ENCODE measurements at regions not wholly inside any gene's neighbourhood (a gene's known extent, or its start where the extent isn't known, plus 50 kb on each side); places are given as distances from the start of the nearest gene placed in this dataset.

DNA sequence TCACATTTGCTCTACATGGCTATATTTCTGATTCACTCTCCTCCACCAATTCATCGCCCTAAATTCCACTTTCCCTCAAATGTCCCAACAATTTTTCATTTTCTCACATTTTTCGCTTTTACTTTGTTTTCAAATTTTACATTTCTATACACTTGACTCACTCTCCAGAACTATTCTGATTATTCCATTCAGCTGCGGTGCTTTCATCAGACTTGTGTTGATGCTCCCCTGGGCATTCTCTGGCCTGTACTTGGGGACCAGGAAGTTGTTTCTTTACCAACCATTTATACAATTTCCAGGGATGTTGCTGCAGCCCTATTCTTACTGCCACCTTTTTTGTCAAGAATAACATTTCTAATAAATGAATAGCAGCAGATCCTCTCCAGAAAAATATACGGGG is 444.8 kb downstream of the MAFB start:
- TF ChIP-seq TAF1 (IDR thresholded peaks at IDR 0.05; ENCODE audit: low read depth, low read length) (no peak), POLR2AphosphoS5 (IDR thresholded peaks at IDR 0.05; ENCODE audit: low read depth, low read length) (no peak), SPI1 (IDR thresholded peaks at IDR 0.05; ENCODE audit: low read depth, low read length) (no peak), POU2F2 (IDR thresholded peaks at IDR 0.05; ENCODE audit: low read depth, low read length) (no peak), POLR2A (IDR thresholded peaks at IDR 0.05; ENCODE audit: low read depth, low read length) (no peak), PAX5 (IDR thresholded peaks at IDR 0.05; ENCODE audit: insufficient read depth, low read length, severe bottlenecking) (no peak)
- DNase-seq (ENCODE audit: insufficient read length, low spot score) (no peak), FAIRE-seq (no peak)

DNA sequence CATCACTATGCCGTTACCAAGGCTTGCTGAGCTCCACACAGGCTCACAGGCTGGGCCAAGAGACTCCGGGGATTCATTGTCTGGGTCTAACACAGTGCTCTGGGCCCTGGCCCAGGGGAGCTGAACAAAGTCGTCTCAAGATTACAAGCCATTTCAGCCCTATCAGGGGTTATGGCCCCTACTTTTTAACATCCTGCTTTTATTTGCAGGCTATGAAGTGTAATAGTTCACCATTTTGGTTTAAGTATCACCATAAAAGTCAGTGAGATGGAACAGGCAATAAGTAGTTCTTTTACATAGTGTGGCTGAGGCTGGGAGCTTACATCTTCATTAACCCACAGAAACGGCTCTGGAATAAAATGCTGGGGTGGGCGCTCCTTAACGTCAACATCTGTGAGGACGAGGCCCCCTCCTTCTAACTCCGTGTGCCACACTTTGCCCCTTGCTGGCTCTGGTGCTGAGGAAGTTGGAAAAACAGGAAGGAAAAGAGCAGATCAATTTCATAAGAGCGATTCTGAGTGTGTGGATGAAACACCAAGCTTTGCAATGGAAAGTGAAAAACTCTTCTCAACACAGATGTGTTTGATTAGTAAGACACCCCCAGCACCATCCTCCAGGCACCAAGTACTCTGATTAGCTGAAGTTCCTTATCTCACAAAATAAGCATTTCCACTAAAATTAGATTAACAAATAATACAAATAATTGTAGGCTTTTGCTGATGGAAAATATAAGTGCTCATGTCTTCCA is 447.3 kb downstream of the MAFB start:
- FAIRE-seq (no peak), DNase-seq (ENCODE audit: insufficient read length, low spot score) (no peak)
- no peak for TF ChIP-seq POU2F2 (IDR thresholded peaks at IDR 0.05; ENCODE audit: low read depth, low read length)
- no peak for TF ChIP-seq TAF1 (IDR thresholded peaks at IDR 0.05; ENCODE audit: low read depth, low read length)

DNA sequence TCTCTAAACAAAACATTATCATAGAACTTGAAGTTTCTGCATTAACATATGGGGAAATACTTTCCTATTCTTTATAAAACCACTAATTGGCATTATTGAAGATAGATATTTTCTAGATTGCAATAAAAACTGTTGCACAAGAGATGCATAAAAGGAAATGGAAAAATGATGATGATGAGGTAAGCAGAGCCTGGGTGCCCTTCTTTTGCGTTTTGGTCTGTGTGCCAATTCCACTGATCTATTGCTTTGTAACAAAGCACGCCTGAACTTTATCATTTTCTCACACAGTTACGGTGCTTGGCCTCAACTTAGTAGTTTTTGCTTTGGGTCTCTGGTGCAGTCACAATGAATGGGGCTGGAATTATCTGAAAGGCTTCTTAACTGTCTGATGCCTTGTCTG is 450.5 kb downstream of the MAFB start:
- FAIRE-seq (no peak), DNase-seq (ENCODE audit: insufficient read length, low spot score) (no peak)
- TF ChIP-seq SPI1 (IDR thresholded peaks at IDR 0.05; ENCODE audit: low read depth, low read length): no peak
- TF ChIP-seq PAX5 (IDR thresholded peaks at IDR 0.05; ENCODE audit: insufficient read depth, low read length, severe bottlenecking): no peak
- no peak for TF ChIP-seq POLR2AphosphoS5 (IDR thresholded peaks at IDR 0.05; ENCODE audit: low read depth, low read length)
- no peak for TF ChIP-seq POU2F2 (IDR thresholded peaks at IDR 0.05; ENCODE audit: low read depth, low read length)
- no peak for TF ChIP-seq POLR2A (IDR thresholded peaks at IDR 0.05; ENCODE audit: low read depth, low read length)
- no peak for TF ChIP-seq TAF1 (IDR thresholded peaks at IDR 0.05; ENCODE audit: low read depth, low read length)

DNA sequence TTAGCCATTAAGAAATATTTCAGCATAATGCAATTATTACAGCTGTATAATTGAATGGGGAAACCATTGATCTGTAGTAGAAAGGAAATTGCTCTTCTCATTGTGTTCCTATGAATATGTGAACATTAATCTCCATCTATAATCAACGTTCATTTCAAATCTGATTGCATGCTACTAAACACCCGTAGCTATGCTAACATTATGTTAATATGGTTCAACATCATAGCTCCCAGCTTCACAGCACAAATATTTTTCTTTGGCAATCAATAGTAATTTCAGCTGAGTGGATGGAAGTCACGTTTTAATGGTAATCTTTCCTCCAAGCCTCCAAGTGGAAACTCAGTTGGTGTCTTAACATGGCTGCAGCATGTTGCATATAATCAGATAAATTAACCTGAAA is 454.4 kb downstream of the MAFB start:
- no peak for DNase-seq (ENCODE audit: insufficient read length, low spot score)
- no peak for FAIRE-seq
- TF ChIP-seq SPI1 (IDR thresholded peaks at IDR 0.05; ENCODE audit: low read depth, low read length): no peak
- TF ChIP-seq TAF1 (IDR thresholded peaks at IDR 0.05; ENCODE audit: low read depth, low read length): no peak
- TF ChIP-seq POLR2A (IDR thresholded peaks at IDR 0.05; ENCODE audit: low read depth, low read length): no peak
- no peak for TF ChIP-seq POU2F2 (IDR thresholded peaks at IDR 0.05; ENCODE audit: low read depth, low read length)
- no peak for TF ChIP-seq POLR2AphosphoS5 (IDR thresholded peaks at IDR 0.05; ENCODE audit: low read depth, low read length)
- TF ChIP-seq PAX5 (IDR thresholded peaks at IDR 0.05; ENCODE audit: insufficient read depth, low read length, severe bottlenecking): no peak

DNA sequence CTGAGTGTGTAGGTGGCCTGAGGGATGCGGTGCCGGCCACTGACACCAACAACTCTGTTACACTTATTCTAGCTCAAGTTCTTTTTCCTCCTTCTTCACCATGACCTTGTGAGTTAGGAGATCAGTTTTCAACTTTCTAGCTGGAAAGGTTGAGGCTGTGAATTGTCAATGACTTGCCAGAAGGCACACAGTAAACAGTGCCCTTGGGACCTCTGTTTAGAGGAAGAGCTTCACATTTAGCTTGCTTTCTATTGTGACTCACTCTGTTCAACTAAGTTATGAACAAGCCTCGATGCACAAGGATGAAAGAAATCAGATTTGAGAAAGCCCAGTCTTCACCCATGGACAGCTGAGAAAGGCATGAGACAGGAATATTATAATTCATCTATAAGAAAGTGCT is 455.6 kb downstream of the MAFB start:
- DNase-seq (ENCODE audit: insufficient read length, low spot score) (no peak), FAIRE-seq (no peak)
- no peak for TF ChIP-seq PAX5 (IDR thresholded peaks at IDR 0.05; ENCODE audit: insufficient read depth, low read length, severe bottlenecking)
- no peak for TF ChIP-seq TAF1 (IDR thresholded peaks at IDR 0.05; ENCODE audit: low read depth, low read length)
- no peak for TF ChIP-seq POU2F2 (IDR thresholded peaks at IDR 0.05; ENCODE audit: low read depth, low read length)

DNA sequence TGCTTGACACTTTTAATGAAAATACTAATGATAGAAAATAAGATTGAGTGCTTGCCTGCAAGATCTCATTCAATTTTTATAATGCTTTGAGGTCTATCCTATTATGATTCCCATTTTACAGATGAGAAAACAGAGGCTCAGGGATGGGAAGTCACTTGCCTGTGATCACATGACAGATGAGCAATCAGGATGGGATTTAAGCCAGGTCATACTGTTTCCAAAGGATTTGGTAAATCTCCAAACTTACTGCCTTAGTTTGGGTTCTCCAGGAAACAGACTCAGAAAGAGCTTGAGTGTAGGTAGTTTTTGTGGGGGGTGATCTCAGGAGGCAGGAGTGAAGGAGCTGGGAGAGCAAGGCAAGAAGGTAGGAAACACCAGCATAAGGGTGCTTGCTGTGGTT is 456.3 kb downstream of the MAFB start:
- TF ChIP-seq PAX5 (IDR thresholded peaks at IDR 0.05; ENCODE audit: insufficient read depth, low read length, severe bottlenecking): no peak
- TF ChIP-seq POU2F2 (IDR thresholded peaks at IDR 0.05; ENCODE audit: low read depth, low read length): no peak
- no peak for TF ChIP-seq POLR2A (IDR thresholded peaks at IDR 0.05; ENCODE audit: low read depth, low read length)
- TF ChIP-seq SPI1 (IDR thresholded peaks at IDR 0.05; ENCODE audit: low read depth, low read length): no peak
- TF ChIP-seq TAF1 (IDR thresholded peaks at IDR 0.05; ENCODE audit: low read depth, low read length): no peak
- no peak for TF ChIP-seq POLR2AphosphoS5 (IDR thresholded peaks at IDR 0.05; ENCODE audit: low read depth, low read length)
- FAIRE-seq (no peak), DNase-seq (ENCODE audit: insufficient read length, low spot score) (no peak)

DNA sequence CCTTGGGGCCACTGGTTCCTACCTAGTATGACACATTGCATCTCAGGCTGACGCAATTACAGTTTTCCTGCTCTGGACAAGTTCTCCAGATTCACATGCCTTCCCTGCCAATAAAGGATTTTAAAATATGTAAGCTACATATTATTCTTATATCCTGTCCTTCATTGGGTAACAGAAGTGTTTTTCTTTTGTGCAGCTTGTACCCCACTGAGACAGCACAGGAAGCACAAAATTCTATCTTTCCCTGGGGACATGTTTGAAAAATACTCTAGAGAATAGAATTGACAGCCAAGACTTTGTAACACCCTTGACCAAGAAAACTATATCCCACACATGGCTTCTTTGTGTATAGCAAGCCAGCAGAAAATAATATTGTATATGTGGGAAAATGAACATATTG is 456.8 kb downstream of the MAFB start:
- FAIRE-seq (no peak), DNase-seq (ENCODE audit: insufficient read length, low spot score) (no peak)
- TF ChIP-seq POU2F2 (IDR thresholded peaks at IDR 0.05; ENCODE audit: low read depth, low read length) (no peak), SPI1 (IDR thresholded peaks at IDR 0.05; ENCODE audit: low read depth, low read length) (no peak), TAF1 (IDR thresholded peaks at IDR 0.05; ENCODE audit: low read depth, low read length) (no peak)

DNA sequence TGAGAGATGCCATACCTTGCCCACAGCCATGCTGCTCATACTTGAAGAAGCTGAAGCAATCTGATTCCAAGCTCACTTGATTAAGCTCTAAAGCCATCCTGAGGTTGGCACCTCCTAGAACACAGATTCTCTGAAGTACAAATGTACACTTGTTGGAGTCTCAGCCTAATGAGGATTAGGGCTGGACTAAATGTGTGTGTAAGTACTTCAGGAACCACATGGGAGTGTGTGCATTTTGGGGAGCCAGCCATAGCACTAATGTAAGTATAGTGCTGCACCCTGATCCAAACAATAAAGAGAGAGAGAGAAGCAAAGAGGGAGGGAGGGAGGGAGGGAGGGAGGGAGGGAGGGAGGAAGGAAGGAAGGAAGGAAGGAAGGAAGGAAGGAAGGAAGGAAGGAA is 458.6 kb downstream of the MAFB start:
- DNase-seq (ENCODE audit: insufficient read length, low spot score) (no peak), FAIRE-seq (no peak)
- TF ChIP-seq PAX5 (IDR thresholded peaks at IDR 0.05; ENCODE audit: insufficient read depth, low read length, severe bottlenecking): no peak
- no peak for TF ChIP-seq POLR2AphosphoS5 (IDR thresholded peaks at IDR 0.05; ENCODE audit: low read depth, low read length)
- no peak for TF ChIP-seq TAF1 (IDR thresholded peaks at IDR 0.05; ENCODE audit: low read depth, low read length)
- no peak for TF ChIP-seq POU2F2 (IDR thresholded peaks at IDR 0.05; ENCODE audit: low read depth, low read length)
- TF ChIP-seq POLR2A (IDR thresholded peaks at IDR 0.05; ENCODE audit: low read depth, low read length): no peak
- no peak for TF ChIP-seq SPI1 (IDR thresholded peaks at IDR 0.05; ENCODE audit: low read depth, low read length)

DNA sequence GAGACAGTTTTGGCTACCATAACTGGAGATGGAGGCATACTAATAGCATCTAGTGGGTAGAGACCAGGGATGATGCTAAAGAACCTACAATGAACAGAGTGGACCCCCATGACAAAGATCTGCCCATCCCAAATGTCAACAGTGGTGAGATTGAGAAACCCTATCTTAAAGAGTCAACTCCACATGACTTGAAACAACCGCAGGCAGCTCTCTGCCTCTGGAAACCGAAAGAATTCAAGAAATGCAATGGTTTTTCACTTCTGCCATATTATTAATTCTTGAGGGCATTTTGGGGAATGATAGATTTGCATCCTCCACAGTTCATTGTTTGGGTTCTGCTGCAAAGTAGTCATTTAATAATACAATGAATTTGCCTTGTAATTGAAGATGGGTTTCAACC is 463.4 kb downstream of the MAFB start:
- no peak for DNase-seq (ENCODE audit: insufficient read length, low spot score)
- TF ChIP-seq POU2F2 (IDR thresholded peaks at IDR 0.05; ENCODE audit: low read depth, low read length): no peak
- no peak for TF ChIP-seq SPI1 (IDR thresholded peaks at IDR 0.05; ENCODE audit: low read depth, low read length)
- no peak for TF ChIP-seq PAX5 (IDR thresholded peaks at IDR 0.05; ENCODE audit: insufficient read depth, low read length, severe bottlenecking)
- no peak for TF ChIP-seq POLR2AphosphoS5 (IDR thresholded peaks at IDR 0.05; ENCODE audit: low read depth, low read length)
- no peak for TF ChIP-seq TAF1 (IDR thresholded peaks at IDR 0.05; ENCODE audit: low read depth, low read length)
- TF ChIP-seq POLR2A (IDR thresholded peaks at IDR 0.05; ENCODE audit: low read depth, low read length): no peak
- no peak for FAIRE-seq

DNA sequence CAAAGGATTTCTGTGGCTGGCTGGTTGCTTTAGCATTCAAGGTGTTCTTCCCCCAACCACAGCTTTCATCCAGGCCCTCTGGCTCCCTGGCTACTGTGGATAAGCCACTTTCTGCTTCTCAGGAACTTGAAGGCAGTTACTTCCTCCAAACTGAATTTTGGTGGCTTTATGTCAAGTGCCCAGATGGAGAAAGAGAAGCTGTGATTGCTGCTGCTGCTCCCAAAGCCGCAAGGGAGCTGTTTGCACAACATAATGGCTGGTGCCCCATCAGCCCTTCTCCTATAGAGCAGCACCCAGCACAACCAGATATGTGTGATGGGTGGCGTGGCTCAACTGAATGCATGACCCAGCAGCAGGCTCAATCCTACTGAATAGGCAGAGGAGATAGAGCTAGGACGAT is 465.2 kb downstream of the MAFB start:
- FAIRE-seq: no peak
- DNase-seq (ENCODE audit: insufficient read length, low spot score): no peak
- TF ChIP-seq PAX5 (IDR thresholded peaks at IDR 0.05; ENCODE audit: insufficient read depth, low read length, severe bottlenecking) (no peak), SPI1 (IDR thresholded peaks at IDR 0.05; ENCODE audit: low read depth, low read length) (no peak), POU2F2 (IDR thresholded peaks at IDR 0.05; ENCODE audit: low read depth, low read length) (no peak)

Data from GM12891 (cell line).